SK-N-SH (cell line): ENCODE measurements at regions not wholly inside any gene's neighbourhood (a gene's known extent, or its start where the extent isn't known, plus 50 kb on each side); places are given as distances from the start of the nearest gene placed in this dataset.
"Not testable (repeated sequence)": the region's sequence is repeated elsewhere in the genome, so short reads cannot be mapped to it uniquely, and the experiment has no call there.

Source experiments
- CTCF ChIP-seq: fragments of 200-600 bp; sonication (generic); IDR thresholded peaks from 2 replicates; pipeline ENCODE4 v1.6.1; 2017; ENCODE audit warnings: antibody characterized with exemption, mild to moderate bottlenecking, moderate library complexity
- EP300 ChIP-seq, 2 experiments: IDR thresholded peaks; 2 replicates each; pipeline versions ENCODE4 v1.4.0 to v1.6.1; 2012; ENCODE audit warnings: borderline replicate concordance in 1 of 2, low read depth in 1 of 2, low read length in 1 of 2
- FOSL2 ChIP-seq: IDR thresholded peaks from 2 replicates; pipeline ENCODE4 v1.4.0; 2012; ENCODE audit warnings: low read depth, mild to moderate bottlenecking, moderate library complexity, borderline replicate concordance
- GABPA ChIP-seq: IDR thresholded peaks from 2 replicates; pipeline ENCODE4 v1.4.0; 2012; ENCODE audit warnings: low read depth, mild to moderate bottlenecking
- MEF2A ChIP-seq: IDR thresholded peaks from 2 replicates; pipeline ENCODE4 v1.4.0; 2012; ENCODE audit warnings: low read depth, borderline replicate concordance
- NFIC ChIP-seq: IDR thresholded peaks from 2 replicates; pipeline ENCODE4 v1.4.0; 2012; ENCODE audit warnings: borderline replicate concordance
- POLR2AphosphoS5 ChIP-seq: IDR thresholded peaks from 2 replicates; pipeline ENCODE4 v1.6.1; 2012; ENCODE audit warnings: low read depth, low read length
- RCOR1 ChIP-seq: fragments of 150-350 bp; IDR thresholded peaks from 2 replicates; pipeline ENCODE4 v1.6.1; 2017; ENCODE audit warnings: antibody characterized with exemption, low read length
- RXRA ChIP-seq: IDR thresholded peaks from 2 replicates; pipeline ENCODE4 v1.4.0; 2012; ENCODE audit warnings: low read depth, mild to moderate bottlenecking, borderline replicate concordance
- SIN3A ChIP-seq: IDR thresholded peaks from 2 replicates; pipeline ENCODE4 v1.6.1; 2012; ENCODE audit warnings: low read depth, mild to moderate bottlenecking, low read length, moderate library complexity, borderline replicate concordance
- SMC3 ChIP-seq: IDR thresholded peaks from 2 replicates; pipeline ENCODE4 v1.6.1; 2012; ENCODE audit warnings: low read depth, low read length, improper control_type of control experiment

GRCh38 chr9:67196135-67196534 lies 203.8 kb upstream of the SPATA31A3 start:
- not testable (repeated sequence) for TF ChIP-seq SMC3; CTCF; POLR2AphosphoS5; NFIC; SIN3A; RCOR1; GABPA; RXRA; MEF2A; FOSL2; EP300 (IDR thresholded peaks at IDR 0.05; ENCODE audit: borderline replicate concordance in 1 of 2, low read depth in 1 of 2, low read length in 1 of 2)
